ENCODE measurements at regions not wholly inside any gene's neighbourhood (a gene's known extent, or its start where the extent isn't known, plus 50 kb on each side); places are given as distances from the start of the nearest gene placed in this dataset.
A peak's percentile ranks its signal among the peaks of the same experiment; 100 is the strongest.
"Not testable (repeated sequence)": the region's sequence is repeated elsewhere in the genome, so short reads cannot be mapped to it uniquely, and the experiment has no call there.

DNA sequence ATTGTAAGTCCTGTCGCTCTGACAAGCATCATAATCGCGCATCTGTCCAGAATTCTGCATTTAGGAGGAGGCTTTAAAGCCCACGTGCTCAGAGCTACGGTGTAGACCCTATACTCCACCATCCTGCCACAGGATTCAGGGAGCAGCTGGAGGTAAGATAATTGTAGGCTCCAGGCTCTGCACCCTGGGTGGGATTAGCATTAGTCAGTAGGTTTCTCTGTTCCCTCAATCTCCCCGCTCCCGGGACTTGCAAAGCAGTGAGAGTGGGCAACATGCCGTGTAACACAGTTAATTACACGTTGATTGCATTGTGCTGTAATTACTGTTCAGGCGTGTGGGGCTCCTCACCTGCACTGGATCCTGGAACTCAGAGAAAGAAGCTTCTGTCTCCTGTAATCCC is 89.3 kb upstream of the CUX1 start:
- H3K4me3 ChIP-seq (ENCODE audit: extremely low read depth, insufficient read depth, low read length, poor library complexity, severe bottlenecking): no peak overlapping the region
- no peaks in the 10 kb centered on the region for H3K4me1 ChIP-seq (ENCODE audit: control insufficient read depth, insufficient read depth, low read length, poor library complexity, severe bottlenecking)
- H3K27ac ChIP-seq (ENCODE audit: low read depth, low read length, severe bottlenecking): no peak overlapping the region
- H3K9me3 ChIP-seq (ENCODE audit: control insufficient read depth, low read length): peaks cover 5% of the 10 kb centered on the region
- 86 to 89% methylated on average over 10 of the region's 10 CpGs for WGBS, 2 experiments (ENCODE audit: insufficient coverage in 2 of 2)
- no peaks in the 10 kb centered on the region for H3K36me3 ChIP-seq (ENCODE audit: control insufficient read depth, insufficient read depth, low read length)

DNA sequence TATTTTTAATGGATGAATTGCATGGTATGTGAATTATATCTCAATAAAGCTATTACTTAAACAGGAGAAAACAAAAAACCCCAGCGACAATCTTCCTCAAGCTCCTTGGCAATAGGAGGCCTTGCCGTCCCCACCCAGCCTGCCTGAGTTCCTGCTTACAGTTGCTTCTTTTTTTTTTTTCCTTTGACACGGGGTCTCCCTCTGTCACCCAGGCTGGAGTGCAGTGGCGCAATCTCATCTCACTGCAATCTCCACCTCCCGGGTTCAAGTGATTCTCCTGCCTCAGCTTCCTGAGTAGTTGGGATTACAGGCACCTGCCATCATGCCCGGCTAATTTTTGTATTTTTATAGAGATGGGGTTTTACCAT is 88.6 kb upstream of the CUX1 start:
- H3K4me1 ChIP-seq (ENCODE audit: control insufficient read depth, insufficient read depth, low read length, poor library complexity, severe bottlenecking); H3K9me3 ChIP-seq (ENCODE audit: control insufficient read depth, low read length); H3K36me3 ChIP-seq (ENCODE audit: control insufficient read depth, insufficient read depth, low read length); H3K27ac ChIP-seq (ENCODE audit: low read depth, low read length, severe bottlenecking); H3K4me3 ChIP-seq (ENCODE audit: extremely low read depth, insufficient read depth, low read length, poor library complexity, severe bottlenecking): not testable (repeated sequence)
- WGBS, 2 experiments (ENCODE audit: insufficient coverage in 2 of 2): 84 to 93% methylated on average over 4 of the region's 6 CpGs

- Histone ChIP-seq H3K4me1 (ENCODE audit: control insufficient read depth, insufficient read depth, low read length, poor library complexity, severe bottlenecking) (peaks cover 3% of the 10 kb centered on the region), H3K9me3 (ENCODE audit: control insufficient read depth, low read length) (no peaks in the 10 kb centered on the region), H3K36me3 (ENCODE audit: control insufficient read depth, insufficient read depth, low read length) (no peaks in the 10 kb centered on the region), H3K4me3 (ENCODE audit: extremely low read depth, insufficient read depth, low read length, poor library complexity, severe bottlenecking) (no peak overlapping the region), H3K27ac (ENCODE audit: low read depth, low read length, severe bottlenecking) (no peak overlapping the region)
- 79 to 85% methylated on average over 14 to 15 of the region's 15 CpGs for WGBS, 2 experiments (ENCODE audit: insufficient coverage in 2 of 2)
Measured at GRCh38 chr7:101729241-101729883, 88.1 kb upstream of the CUX1 start.

DNA sequence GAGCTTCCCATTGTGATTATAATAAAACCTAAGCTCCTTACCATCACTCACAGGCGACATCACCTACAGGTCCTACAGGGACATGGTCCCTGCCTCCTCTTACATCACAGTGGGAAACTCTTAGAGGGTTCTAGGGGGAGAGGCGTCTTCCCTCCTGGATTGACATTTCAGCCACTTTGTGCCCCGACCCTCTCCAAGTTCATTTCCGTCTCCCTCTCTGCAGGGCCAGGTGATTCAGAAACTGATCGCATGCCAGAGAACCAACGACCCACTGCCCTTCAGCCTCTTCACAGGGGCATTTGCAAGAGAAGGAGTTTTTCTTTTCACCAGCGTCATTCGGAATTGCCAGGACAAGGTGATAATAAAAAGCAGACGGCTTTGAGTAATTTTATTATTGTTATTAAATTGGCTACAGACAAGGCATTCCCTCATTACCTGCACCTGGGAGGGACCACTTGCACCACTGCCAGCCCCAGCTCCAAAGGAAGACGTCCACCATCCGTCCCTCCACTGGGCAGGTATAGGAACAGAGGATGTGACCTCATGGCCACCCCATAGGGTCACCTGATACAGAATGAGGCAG is 85.8 kb upstream of the CUX1 start:
- H3K4me3 ChIP-seq (ENCODE audit: extremely low read depth, insufficient read depth, low read length, poor library complexity, severe bottlenecking): no peak overlapping the region
- WGBS, 2 experiments (ENCODE audit: insufficient coverage in 2 of 2): 43 to 57% methylated on average over 6 to 7 of the region's 11 CpGs

DNA sequence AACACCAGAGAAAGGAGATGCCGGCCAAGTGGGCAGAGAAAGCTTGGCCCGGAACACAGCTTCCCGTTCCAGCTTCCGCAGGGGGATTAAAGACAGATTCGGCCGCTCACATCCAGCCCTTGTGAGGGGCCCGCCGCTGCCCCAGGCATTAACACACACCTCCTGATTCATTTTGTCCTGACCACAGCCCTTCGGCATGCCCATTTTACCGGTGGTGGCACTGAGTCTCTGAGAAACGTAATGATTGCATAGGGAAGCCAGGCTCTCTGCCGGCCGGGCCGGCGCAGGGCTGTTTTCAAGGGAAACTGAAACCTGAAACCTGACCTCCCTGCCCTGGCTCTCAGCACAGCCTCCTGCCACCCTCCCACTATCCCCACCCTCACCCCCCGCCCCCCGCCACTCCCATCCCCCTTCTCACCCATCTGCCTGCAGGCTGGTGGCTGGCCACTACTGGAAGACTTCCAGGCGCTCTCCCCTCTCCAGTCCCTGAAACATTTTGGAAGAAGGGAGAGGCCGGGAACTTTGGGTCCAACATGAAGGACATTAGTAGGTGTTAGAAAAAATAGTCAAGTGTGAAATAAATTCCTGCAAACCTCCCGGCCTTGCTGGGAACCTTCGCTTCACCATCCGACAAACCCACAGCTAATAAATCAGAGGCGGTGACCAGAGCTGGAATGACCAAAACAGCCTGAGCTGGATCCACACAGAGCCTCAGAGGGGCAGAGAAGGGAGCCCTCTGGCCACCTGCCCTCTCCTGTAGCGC is 83.5 kb upstream of the CUX1 start:
- Histone ChIP-seq H3K4me3 (ENCODE audit: extremely low read depth, insufficient read depth, low read length, poor library complexity, severe bottlenecking) (no peak overlapping the region), H3K4me1 (ENCODE audit: control insufficient read depth, insufficient read depth, low read length, poor library complexity, severe bottlenecking) (peaks cover 3% of the 10 kb centered on the region), H3K36me3 (ENCODE audit: control insufficient read depth, insufficient read depth, low read length) (no peaks in the 10 kb centered on the region), H3K27ac (ENCODE audit: low read depth, low read length, severe bottlenecking) (no peak overlapping the region), H3K9me3 (ENCODE audit: control insufficient read depth, low read length) (no peaks in the 10 kb centered on the region)
- 48 to 56% methylated on average over 14 to 16 of the region's 24 CpGs for WGBS, 2 experiments (ENCODE audit: insufficient coverage in 2 of 2)

More for the DNA sequence above, 85.8 kb upstream of the CUX1 start:
- Histone ChIP-seq H3K4me1 (ENCODE audit: control insufficient read depth, insufficient read depth, low read length, poor library complexity, severe bottlenecking) (peaks cover 3% of the 10 kb centered on the region), H3K27ac (ENCODE audit: low read depth, low read length, severe bottlenecking) (no peak overlapping the region), H3K9me3 (ENCODE audit: control insufficient read depth, low read length) (no peaks in the 10 kb centered on the region), H3K36me3 (ENCODE audit: control insufficient read depth, insufficient read depth, low read length) (no peaks in the 10 kb centered on the region)

DNA sequence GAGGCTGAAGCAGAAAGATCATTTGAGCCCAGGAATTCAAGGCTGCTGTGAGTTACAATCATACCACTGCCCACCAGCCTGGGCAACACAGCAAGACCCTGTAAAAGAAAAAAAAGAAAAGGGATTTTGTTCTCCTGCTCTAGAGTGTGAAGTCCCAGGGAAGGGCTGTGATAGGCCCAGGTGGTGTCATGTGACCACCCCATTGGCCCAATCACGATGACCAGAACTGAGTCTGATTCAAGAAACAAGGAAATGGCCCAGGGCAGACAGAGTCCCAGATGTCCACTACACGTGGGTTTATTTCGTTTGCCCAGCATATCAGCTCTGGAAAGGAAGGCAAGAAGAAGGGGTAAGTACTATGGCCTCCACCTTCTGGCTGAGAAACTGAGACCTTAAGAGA is 81.3 kb upstream of the CUX1 start:
- H3K36me3 ChIP-seq (ENCODE audit: control insufficient read depth, insufficient read depth, low read length): no peaks in the 10 kb centered on the region
- H3K4me1 ChIP-seq (ENCODE audit: control insufficient read depth, insufficient read depth, low read length, poor library complexity, severe bottlenecking): peaks cover 16% of the 10 kb centered on the region
- 88 to 97% methylated on average over 3 of the region's 3 CpGs for WGBS, 2 experiments (ENCODE audit: insufficient coverage in 2 of 2)
- no peak overlapping the region for H3K4me3 ChIP-seq (ENCODE audit: extremely low read depth, insufficient read depth, low read length, poor library complexity, severe bottlenecking)
- H3K9me3 ChIP-seq (ENCODE audit: control insufficient read depth, low read length): no peaks in the 10 kb centered on the region
- H3K27ac ChIP-seq (ENCODE audit: low read depth, low read length, severe bottlenecking): no peak overlapping the region

DNA sequence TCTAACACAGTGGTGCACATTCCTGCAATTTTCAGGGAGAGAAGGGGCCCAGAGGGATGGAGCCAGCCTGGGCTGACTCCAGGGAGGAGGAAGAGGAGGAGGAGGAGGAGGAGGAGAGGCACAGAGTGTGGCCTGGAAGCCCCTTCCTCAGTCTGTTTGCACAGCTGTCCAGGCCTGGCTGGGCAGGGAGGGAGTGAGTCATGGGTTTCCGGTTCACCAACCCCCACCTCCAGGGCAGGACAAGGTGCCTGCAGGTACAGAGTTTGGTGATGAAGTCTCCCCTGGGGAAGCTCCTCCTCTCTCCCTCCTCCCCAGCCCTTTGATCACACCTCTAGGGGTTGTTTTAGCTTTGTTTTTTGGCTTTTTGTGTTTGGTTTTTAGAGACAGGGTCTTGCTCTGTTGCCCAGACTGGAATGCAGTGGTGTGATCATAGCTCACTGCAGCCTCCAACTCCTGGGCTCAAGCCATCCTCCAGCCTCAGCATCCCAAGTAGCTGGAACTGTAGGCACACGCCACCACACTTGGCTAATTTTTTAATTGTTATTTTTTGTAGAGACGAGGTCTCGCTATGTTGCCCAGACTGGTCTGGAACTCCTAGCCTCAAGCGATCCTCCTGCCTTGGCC is 77.5 kb upstream of the CUX1 start:
- no peak overlapping the region for H3K4me3 ChIP-seq (ENCODE audit: extremely low read depth, insufficient read depth, low read length, poor library complexity, severe bottlenecking)
- WGBS, 2 experiments (ENCODE audit: insufficient coverage in 2 of 2): 98 to 100% methylated on average over 3 to 4 of the region's 5 CpGs
- no peaks in the 10 kb centered on the region for H3K9me3 ChIP-seq (ENCODE audit: control insufficient read depth, low read length)
- H3K36me3 ChIP-seq (ENCODE audit: control insufficient read depth, insufficient read depth, low read length): no peaks in the 10 kb centered on the region
- H3K4me1 ChIP-seq (ENCODE audit: control insufficient read depth, insufficient read depth, low read length, poor library complexity, severe bottlenecking): peaks cover 13% of the 10 kb centered on the region
- no peak overlapping the region for H3K27ac ChIP-seq (ENCODE audit: low read depth, low read length, severe bottlenecking)

DNA sequence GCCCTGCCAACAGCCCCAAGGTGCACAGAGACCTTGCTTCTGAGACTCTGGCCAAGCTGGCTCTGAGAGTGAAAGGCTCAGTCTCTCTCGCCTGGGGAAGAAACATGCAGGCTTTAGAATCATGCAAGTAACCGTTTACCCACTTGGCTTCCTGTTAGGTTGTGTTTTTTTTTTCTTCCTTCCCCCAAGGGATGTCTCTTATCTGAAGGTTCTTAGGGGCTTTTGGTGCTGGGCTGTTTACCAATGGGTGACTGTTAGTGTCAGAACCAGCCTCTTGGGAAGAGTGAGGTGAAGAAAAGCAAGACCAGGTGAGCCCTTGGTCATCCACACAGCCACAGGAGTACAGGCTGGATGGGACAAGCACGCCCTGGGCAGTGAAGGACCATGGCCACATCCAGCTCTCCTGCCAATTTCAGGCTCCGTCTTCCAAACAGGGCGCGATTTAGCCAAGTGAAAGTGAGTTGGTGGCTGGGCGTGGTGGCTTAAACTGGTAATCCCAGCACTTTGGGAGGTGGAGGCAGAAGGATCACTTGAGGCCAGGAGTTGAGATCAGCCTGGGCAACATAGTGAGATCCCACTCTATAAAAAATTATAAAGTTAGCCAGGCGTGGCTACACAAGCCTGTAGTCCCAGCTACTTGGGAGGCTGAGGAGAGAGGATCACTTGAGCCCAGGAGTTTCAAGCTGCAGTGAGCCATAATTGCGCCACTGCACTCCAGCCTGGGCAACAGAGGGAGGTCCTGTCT is 76.3 kb upstream of the CUX1 start:
- no peak overlapping the region for H3K27ac ChIP-seq (ENCODE audit: low read depth, low read length, severe bottlenecking)
- H3K4me1 ChIP-seq (ENCODE audit: control insufficient read depth, insufficient read depth, low read length, poor library complexity, severe bottlenecking): peaks cover 13% of the 10 kb centered on the region
- no peaks in the 10 kb centered on the region for H3K36me3 ChIP-seq (ENCODE audit: control insufficient read depth, insufficient read depth, low read length)
- H3K9me3 ChIP-seq (ENCODE audit: control insufficient read depth, low read length): no peaks in the 10 kb centered on the region
- H3K4me3 ChIP-seq (ENCODE audit: extremely low read depth, insufficient read depth, low read length, poor library complexity, severe bottlenecking): no peak overlapping the region
- 77 to 98% methylated on average over 5 to 6 of the region's 9 CpGs for WGBS, 2 experiments (ENCODE audit: insufficient coverage in 2 of 2)

DNA sequence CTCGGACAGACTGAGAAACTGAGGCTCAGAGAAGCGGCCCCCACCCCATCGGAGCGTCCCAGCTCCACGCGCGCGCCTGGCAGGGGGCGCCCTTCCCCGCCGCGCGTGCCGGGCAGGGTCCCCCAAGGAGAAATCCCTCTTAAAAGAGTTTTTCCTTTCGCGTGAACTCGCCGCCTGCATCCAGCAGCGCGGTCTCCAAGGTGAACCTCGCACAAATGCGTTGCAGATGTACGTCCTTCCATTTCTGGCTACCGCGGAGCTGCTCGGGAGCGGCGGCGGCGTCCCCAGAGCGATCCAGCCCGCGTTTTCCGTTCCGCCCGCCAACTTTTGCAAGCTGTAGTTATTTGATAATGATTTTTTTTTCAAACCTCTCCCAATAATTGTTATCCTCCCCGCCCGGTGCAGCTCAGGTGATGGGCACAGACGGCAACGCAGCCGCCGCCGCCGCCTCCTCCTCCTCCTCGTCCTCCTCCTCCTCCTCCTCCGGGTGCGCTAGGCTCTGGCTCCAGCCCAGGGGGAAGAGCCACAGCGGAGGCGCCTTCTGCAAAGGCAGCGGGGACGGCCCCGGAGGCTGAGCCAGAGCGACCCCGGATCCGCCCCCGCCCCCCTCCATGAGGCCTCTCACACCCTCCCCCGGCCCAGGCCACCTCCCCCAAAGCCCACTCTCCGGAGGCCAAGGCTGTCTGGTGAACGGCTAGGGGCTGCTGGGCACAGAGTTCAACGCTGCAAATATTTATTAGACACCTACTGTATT is 74.0 kb upstream of the CUX1 start:
- 3% methylated on average over 30 to 32 of the region's 60 CpGs for WGBS, 2 experiments (ENCODE audit: insufficient coverage in 2 of 2)
- H3K4me1 ChIP-seq (ENCODE audit: control insufficient read depth, insufficient read depth, low read length, poor library complexity, severe bottlenecking): peaks cover 19% of the 10 kb centered on the region
- H3K27ac ChIP-seq (ENCODE audit: low read depth, low read length, severe bottlenecking): peak overlapping the region; percentile 41
- no peaks in the 10 kb centered on the region for H3K36me3 ChIP-seq (ENCODE audit: control insufficient read depth, insufficient read depth, low read length)
- no peaks in the 10 kb centered on the region for H3K9me3 ChIP-seq (ENCODE audit: control insufficient read depth, low read length)
- H3K4me3 ChIP-seq (ENCODE audit: extremely low read depth, insufficient read depth, low read length, poor library complexity, severe bottlenecking): peak overlapping the region; percentile 51

DNA sequence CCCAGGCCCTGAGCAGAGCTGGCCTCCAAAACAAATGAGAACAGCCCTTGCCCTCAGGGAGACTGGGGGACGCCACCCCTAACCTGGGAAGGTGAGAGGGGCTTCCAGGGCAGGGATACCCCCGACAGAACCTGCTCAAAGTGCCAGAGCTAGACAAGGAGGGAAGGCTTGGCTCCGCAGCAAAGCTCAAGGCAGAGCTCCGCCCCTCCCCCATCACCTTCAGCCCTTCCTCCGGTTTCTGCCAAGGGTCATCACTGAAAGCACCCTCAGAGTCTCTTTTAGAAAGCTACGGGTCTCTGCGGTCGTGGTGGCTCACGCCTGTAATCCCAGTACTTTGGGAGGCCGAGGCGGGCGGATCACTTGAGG is 73.4 kb upstream of the CUX1 start:
- peaks cover 18% of the 10 kb centered on the region for H3K4me1 ChIP-seq (ENCODE audit: control insufficient read depth, insufficient read depth, low read length, poor library complexity, severe bottlenecking)
- H3K36me3 ChIP-seq (ENCODE audit: control insufficient read depth, insufficient read depth, low read length): no peaks in the 10 kb centered on the region
- 37 to 46% methylated on average over 10 of the region's 12 CpGs for WGBS, 2 experiments (ENCODE audit: insufficient coverage in 2 of 2)
- no peaks in the 10 kb centered on the region for H3K9me3 ChIP-seq (ENCODE audit: control insufficient read depth, low read length)
- H3K27ac ChIP-seq (ENCODE audit: low read depth, low read length, severe bottlenecking): peak overlapping the region; percentile 41
- H3K4me3 ChIP-seq (ENCODE audit: extremely low read depth, insufficient read depth, low read length, poor library complexity, severe bottlenecking): peak overlapping the region; percentile 51
